Fibroblast of lung (primary cell): ENCODE measurements at regions not wholly inside any gene's neighbourhood (a gene's known extent, or its start where the extent isn't known, plus 50 kb on each side); places are given as distances from the start of the nearest gene placed in this dataset.

ENCODE experiments used
- CTCF ChIP-seq, 2 donors: IDR thresholded peaks in 1 of 2; conservative IDR thresholded peaks in 1 of 2; 1 replicate in 1 of 2; 2 replicates in 1 of 2; pipeline ENCODE4 v1.5.1; 2011 to 2012; ENCODE audit warnings: low read length in 2 of 2, control low read depth in 1 of 2, inconsistent platforms in 1 of 2, low read depth in 1 of 2, mild to moderate bottlenecking in 1 of 2
- EZH2 ChIP-seq: IDR thresholded peaks from 2 replicates; pipeline ENCODE4 v1.5.1; 2012; ENCODE audit warnings: low read length, control low read depth, mild to moderate bottlenecking; ENCODE audit errors: missing control alignments

- TF ChIP-seq CTCF (conservative IDR thresholded peaks at IDR 0.05 in 1 of 2, IDR thresholded peaks at IDR 0.05 in 1 of 2; ENCODE audit: low read depth in 1 of 2, low read length in 2 of 2) (no peak), EZH2 (no peak)
These were observed 273.6 kb upstream of the PROK2 start for GRCh38 chr3:72058493-72059081.
